PFSK-1 (cell line): ENCODE measurements at regions not wholly inside any gene's neighbourhood (a gene's known extent, or its start where the extent isn't known, plus 50 kb on each side); places are given as distances from the start of the nearest gene placed in this dataset.

Source experiments
- FOXP2 ChIP-seq: optimal IDR thresholded peaks from 2 replicates; pipeline ENCODE3; 2011; ENCODE audit warnings: borderline replicate concordance, control low read depth, inconsistent platforms; ENCODE audit not compliant: insufficient read depth; ENCODE audit errors: extremely low read length, extremely low read depth
- POLR2AphosphoS5 ChIP-seq: IDR thresholded peaks from 2 replicates; pipeline ENCODE4 v1.6.1; 2012; ENCODE audit warnings: low read depth, mild to moderate bottlenecking, control low read depth, low read length, moderate library complexity
- SIN3A ChIP-seq: IDR thresholded peaks from 2 replicates; pipeline ENCODE4 v1.6.1; 2012; ENCODE audit warnings: mild to moderate bottlenecking, low read length, moderate library complexity, borderline replicate concordance; ENCODE audit not compliant: insufficient read depth
- TAF1 ChIP-seq: IDR thresholded peaks from 2 replicates; pipeline ENCODE4 v1.6.1; 2012; ENCODE audit warnings: low read length, control low read depth, borderline replicate concordance; ENCODE audit not compliant: insufficient read depth
- TF ChIP-seq, protein P1 (sequence below), 2 experiments: IDR thresholded peaks; 2 replicates each; pipeline versions ENCODE4 v1.6.1 to v1.8.0; 2011 to 2012; ENCODE audit warnings: low read depth in 2 of 2, low read length in 2 of 2, control low read depth in 1 of 2, inconsistent platforms in 1 of 2, mild to moderate bottlenecking in 1 of 2, moderate library complexity in 1 of 2; ENCODE audit not compliant: insufficient read depth in 1 of 2

DNA sequence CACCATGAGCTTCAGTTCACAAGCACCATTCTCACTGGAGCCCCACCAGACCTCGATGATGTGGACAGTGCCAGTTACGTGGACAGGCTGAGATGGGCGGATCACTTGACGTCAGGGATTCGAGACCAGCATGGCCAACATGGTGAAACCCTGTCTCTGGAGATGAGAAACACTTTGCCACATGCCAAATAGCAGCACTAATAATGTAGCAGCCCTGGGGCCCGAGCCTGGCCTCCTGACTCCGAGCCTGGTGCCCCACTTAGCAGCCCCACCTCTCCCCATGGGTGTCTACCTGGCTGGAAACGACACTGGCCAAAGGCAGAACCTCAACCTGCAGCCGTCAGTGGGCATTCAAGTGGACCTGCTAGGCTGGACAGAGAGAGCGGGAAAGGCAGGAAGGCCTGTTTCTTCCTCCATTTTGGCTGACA, 129.1 kb downstream of the TOMM20 start:
- TF ChIP-seq, protein P1, sequence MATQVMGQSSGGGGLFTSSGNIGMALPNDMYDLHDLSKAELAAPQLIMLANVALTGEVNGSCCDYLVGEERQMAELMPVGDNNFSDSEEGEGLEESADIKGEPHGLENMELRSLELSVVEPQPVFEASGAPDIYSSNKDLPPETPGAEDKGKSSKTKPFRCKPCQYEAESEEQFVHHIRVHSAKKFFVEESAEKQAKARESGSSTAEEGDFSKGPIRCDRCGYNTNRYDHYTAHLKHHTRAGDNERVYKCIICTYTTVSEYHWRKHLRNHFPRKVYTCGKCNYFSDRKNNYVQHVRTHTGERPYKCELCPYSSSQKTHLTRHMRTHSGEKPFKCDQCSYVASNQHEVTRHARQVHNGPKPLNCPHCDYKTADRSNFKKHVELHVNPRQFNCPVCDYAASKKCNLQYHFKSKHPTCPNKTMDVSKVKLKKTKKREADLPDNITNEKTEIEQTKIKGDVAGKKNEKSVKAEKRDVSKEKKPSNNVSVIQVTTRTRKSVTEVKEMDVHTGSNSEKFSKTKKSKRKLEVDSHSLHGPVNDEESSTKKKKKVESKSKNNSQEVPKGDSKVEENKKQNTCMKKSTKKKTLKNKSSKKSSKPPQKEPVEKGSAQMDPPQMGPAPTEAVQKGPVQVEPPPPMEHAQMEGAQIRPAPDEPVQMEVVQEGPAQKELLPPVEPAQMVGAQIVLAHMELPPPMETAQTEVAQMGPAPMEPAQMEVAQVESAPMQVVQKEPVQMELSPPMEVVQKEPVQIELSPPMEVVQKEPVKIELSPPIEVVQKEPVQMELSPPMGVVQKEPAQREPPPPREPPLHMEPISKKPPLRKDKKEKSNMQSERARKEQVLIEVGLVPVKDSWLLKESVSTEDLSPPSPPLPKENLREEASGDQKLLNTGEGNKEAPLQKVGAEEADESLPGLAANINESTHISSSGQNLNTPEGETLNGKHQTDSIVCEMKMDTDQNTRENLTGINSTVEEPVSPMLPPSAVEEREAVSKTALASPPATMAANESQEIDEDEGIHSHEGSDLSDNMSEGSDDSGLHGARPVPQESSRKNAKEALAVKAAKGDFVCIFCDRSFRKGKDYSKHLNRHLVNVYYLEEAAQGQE (IDR thresholded peaks at IDR 0.05; ENCODE audit: insufficient read depth in 1 of 2, low read depth in 2 of 2, low read length in 2 of 2): no peak

DNA sequence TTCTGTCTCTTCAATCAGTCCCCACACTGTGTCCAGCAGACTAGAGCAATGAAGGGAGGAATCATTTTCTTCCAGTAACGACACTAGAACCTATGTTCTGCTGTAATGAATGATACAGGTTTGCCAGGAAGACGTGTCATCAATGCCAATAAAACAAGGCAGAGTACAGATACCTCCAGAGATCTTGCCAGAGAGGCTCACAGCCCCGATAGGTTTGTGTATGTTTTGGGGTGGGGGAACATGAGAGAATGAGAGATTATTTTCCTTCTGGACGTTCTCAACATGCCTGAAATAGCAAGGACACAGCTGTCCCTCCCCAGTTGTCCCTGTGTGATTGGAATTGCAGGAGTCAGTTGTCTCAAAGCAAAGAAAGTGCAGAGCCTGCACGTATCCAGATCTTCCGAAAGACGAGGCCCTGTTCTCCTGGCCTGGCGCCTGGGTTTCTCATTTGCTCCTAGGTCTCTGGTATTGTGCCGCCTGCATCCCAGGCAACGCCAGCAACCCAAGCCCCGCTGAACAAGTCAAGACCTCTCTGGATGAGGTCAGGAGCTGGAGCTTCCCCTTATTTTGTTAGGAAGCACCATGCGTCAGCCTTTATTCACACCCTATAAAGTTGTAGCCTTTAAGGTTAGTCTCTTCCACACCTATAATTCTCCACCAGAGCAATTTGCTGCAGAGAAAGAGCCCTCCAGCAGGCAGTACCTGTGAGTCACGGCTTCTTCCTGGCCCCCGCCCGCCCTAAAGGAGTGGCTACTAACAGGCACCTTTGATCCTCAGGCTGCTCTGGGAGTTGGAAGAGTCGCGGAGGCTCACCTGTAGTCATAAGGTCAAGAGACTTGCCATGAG, 130.5 kb downstream of the TOMM20 start:
- no peak for TF ChIP-seq SIN3A
- TF ChIP-seq, protein P1 (IDR thresholded peaks at IDR 0.05; ENCODE audit: insufficient read depth in 1 of 2, low read depth in 2 of 2, low read length in 2 of 2): no peak
- TF ChIP-seq POLR2AphosphoS5: no peak
- no peak for TF ChIP-seq TAF1

DNA sequence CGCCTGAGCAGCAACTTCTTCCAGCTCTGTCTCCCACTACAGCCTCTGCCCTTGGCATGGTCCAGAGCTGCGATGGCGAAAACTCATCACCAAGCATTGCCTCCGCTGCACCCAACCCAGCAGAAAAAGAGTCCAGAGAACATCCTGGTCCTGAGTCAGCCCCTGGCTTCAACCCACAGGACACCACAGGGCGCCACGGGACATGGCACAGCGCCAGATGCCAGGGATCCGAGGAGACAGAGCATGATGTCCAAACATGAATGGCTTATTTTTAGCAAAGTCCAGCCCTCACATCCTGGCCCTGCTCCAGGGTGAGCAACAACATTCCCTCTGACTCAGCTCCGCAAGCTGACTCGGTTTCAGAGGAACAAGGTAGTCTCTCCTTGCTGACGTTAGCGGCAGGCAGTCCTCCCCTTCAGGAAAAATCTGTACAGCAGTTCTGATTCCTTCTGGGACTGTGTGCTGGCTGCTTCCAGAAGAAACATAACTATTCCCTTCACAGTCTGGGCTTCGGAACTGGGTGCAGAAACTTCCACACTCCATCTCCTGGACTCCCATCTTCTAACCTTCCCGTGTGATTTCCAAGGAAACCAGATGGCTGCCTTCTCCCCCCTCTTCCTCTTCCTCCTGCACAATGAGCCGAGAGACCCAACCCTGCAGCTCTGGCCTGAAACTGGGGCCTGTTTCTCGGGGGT, 131.3 kb downstream of the TOMM20 start:
- TF ChIP-seq SIN3A: peak; percentile 88; the same call in 1 of the 2 replicates
- TF ChIP-seq, protein P1 (IDR thresholded peaks at IDR 0.05; ENCODE audit: insufficient read depth in 1 of 2, low read depth in 2 of 2, low read length in 2 of 2): 0 out of 4 replicates have a peak, but pooled peaks of 1 of the 2 experiments have one; percentile 49
- TF ChIP-seq POLR2AphosphoS5: 0 out of 2 replicates have a peak, but pooled peaks have one; percentile 37
- TF ChIP-seq FOXP2: peak; percentile 59
- TF ChIP-seq TAF1: peak; percentile 34; the same call in 1 of the 2 replicates

DNA sequence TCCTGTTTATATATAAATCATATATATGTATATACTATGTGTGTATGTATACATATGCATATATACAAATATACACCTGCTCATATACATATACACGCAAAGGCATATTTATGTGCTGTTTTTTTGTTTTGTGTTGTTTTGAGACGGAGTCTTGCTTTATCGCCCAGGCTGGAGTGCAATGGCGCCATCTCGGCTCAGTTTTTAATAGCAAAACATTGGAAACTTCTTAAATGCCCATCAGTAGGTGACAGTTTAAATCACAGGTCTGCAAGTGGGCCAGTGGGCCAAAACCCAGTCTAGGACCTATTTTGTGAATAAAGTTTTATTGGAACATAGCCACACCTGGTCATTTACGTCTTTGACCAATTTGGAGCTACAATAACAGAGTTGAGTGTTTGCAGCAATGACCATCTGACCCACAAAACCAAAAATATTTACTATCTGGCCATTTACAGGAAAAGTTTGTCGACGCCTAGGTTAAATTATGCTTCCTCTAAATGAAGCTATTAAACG, 132.3 kb downstream of the TOMM20 start:
- TF ChIP-seq SIN3A (no peak), TAF1 (no peak), POLR2AphosphoS5 (no peak)
- TF ChIP-seq, protein P1 (IDR thresholded peaks at IDR 0.05; ENCODE audit: insufficient read depth in 1 of 2, low read depth in 2 of 2, low read length in 2 of 2): no peak
